ENCODE measurements at regions not wholly inside any gene's neighbourhood (a gene's known extent, or its start where the extent isn't known, plus 50 kb on each side); places are given as distances from the start of the nearest gene placed in this dataset.
"Not testable (repeated sequence)": the region's sequence is repeated elsewhere in the genome, so short reads cannot be mapped to it uniquely, and the experiment has no call there.

DNA sequence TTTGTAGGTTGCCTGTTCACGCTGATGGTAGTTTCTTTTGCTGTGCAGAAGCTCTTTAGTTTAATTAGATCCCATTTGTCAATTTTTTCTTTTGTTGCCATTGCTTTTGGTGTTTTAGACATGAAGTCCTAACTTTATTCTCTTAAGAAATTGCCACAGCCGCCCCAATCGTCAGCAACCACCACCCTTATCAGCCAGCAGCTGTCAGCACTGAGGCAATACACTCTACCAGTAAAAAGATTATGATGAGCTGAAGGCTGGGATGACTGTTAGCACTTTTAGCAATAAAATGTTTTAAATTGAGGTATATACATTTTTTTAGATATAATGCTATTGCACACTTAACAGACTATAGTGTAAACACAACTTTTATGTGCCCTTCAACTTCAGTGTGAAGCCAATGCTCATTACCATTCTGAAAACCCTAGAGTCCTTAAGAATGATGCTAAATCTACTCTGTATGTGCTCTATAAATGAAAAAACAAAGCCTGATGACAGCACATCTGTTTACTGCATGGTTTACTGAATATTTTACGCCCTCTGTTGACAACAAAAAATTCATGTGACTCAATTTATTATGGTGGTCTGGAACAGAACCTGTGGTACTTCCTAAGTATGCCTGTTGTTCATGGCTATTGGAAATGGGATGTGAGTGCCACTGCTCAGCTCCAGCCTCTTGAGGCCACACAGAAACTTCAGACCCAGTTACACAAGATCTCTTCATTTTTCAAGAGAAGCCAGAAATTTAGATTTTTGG is 197.4 kb downstream of the DUSP6 start:
- no peak for DNase-seq

- no peak for DNase-seq
These were observed 199.0 kb downstream of the DUSP6 start for GRCh38 chr12:89153341-89153740.

- DNase-seq, result no peak
These were observed 200.8 kb downstream of the DUSP6 start for GRCh38 chr12:89151536-89151935.

- not testable (repeated sequence) for DNase-seq
These were observed 201.5 kb downstream of the DUSP6 start for GRCh38 chr12:89150789-89151188.

DNA sequence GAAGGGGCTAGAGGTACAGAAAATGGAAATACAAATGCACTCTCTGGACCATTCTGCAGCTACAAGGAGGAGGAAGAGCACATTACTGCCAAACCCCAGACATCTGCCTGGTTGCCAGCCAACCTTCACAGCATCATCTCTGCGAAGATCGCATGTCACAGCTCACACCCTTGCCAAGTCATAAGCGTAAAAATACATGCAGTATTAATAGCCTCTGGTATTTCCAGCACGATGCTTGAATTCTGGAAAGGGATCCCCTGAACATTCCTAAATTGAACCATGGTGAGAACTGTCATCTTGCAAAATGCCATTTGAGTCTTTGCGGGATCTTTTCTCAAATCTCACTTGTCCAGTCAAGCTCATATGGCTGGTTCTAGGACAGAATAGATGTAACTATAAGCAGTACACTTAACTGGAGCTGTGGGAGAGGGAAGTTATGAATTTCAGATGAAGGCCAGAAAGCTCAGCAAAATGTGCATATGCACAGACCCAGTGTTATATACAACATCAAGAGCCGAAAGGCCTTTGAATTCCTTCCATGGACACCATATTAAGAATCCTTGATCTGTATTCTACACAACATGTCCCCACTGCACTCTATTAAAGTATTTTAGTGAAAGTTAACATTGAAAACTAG is 211.6 kb downstream of the DUSP6 start:
- peak; percentile 27 for DNase-seq

DNA sequence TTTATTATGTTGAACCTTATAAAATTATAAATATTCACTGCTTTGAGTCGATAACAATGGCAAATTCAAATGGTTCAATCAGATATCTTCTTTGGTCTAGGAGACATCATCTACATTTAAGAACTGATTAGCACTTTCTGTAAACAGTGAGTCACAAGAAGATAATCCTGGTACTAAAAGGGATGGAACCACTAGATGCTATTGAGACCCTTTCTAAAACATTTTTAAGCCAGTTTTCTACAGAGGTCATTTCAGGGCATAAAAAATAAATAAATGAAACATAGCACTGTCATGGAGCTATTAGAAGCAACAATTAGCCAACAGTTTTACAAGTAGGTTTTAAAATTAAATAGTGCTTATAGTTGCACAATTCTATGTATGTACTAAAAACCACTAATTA is 212.2 kb downstream of the DUSP6 start:
- no peak for DNase-seq

GRCh38 chr12:89139390-89139789 is 212.9 kb downstream of the DUSP6 start:
- DNase-seq, result no peak

DNA sequence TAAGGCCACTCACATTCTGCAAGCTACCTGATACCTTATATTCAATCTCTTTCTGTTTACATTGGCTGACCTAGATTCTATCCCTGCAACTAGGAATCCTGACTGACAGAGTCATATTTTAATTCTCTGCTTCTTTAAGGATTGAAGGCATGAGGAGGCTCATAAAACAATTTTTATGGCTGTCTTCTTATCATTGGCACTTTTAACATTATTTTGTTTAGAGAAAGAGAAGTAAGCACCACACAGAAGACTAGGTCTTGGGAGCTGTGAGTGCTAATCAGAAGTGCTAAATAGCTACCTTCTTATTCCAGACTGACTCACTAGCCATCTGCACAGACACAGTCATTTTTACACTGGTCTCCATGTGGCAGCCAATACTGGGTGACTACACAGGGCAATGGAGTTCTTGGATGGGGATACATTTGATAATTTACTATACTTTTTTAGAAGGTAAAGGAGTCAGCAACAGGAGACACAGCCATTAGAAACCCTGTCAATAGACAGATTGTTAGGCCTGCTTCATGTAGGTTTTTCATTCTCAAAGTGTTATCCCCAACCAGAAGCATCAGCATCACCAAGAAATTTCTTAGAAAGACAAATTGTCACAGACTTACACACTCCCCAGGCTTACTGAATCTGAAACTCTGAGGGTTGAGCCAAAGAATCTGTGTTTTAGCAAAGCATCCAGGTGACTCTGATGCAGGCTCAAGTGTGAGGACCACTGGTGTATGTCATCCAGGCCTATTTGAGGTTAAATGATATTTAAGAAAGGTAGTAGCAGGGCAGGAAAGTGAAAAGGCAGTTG is 214.1 kb downstream of the DUSP6 start:
- no peak for DNase-seq

GRCh38 chr12:89135976-89136634 is 216.2 kb downstream of the DUSP6 start:
- no peak for DNase-seq

GRCh38 chr12:89134213-89134770 is 218.0 kb downstream of the DUSP6 start:
- no peak for DNase-seq

DNA sequence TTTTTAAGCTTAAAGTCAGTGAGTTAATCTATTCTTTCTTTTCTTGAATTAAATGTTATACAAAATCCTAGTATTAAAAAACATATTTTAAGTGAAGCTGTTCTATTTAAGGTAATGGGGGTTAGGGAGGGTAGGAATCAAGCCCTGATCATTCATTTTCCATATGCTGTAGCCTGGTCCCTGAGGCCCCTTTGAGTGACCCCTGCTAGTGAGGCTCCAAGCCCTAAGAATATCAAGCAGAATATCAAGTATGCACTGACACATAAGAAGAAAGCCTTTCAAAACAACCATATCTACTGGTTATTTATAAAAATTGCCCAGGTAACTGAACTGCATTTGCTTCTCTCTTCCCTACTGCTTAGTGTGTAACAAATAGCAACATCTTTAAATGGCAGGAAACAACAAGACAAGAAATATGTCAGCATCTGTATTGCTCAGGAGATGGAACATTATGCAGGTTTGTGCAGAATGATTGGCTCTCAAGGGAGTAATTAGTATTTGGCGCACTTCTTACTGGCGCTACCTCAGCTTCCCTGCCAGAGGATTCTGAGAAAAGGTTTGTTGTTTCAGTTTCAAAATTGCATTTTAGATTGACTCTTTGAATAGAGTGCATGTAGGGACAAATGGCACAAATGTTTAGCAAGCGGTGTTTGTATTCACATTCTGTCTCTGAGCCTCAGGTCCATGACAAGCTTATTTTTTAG is 223.0 kb downstream of the DUSP6 start:
- DNase-seq, result no peak

DNA sequence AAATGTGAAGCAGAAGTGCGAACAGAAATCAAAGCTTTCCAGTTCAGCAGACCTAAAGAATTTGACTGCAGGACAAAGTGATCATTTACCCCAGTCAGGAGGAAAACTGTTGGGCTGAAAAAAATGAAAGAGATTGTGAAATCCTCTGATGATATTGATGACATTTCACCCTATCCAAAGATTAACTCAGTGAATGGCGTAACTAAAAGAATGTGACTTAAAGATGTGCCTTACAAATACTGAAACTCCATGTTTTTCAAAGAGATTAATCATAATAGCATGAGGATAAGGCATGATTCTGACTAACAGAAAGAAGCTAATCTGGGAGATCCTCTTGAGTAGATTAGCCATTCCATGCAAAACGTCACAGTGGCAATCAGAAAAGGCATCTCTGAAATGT is 225.6 kb downstream of the DUSP6 start:
- DNase-seq, result no peak

GRCh38 chr12:89122852-89123251 is 229.4 kb downstream of the DUSP6 start:
- no peak for DNase-seq

- DNase-seq, result no peak
These were observed 234.8 kb downstream of the DUSP6 start for GRCh38 chr12:89117448-89118034.

DNA sequence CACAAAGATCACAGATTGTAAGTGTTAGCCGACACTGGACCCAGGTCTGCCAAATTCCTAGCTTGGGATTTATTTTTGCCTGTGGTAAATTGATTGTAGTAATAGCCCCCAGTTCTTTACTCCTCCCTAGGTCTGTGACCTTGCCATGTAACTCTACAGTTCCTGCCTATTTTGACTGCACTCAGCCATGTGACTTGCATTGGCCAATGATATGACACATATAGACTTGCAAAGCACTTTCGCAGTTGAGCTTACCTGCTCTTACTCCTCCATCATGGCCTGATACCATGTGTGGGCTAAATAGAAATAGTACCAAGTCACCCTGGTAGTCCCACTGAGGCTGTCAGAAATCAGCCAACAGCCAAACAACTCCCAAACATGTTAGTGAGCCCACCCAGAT is 240.3 kb downstream of the DUSP6 start:
- no peak for DNase-seq

- DNase-seq, result no peak
These were observed 244.0 kb downstream of the DUSP6 start for GRCh38 chr12:89108265-89108664.

GRCh38 chr12:89106950-89107349 is 245.4 kb downstream of the DUSP6 start:
- DNase-seq, result no peak

DNA sequence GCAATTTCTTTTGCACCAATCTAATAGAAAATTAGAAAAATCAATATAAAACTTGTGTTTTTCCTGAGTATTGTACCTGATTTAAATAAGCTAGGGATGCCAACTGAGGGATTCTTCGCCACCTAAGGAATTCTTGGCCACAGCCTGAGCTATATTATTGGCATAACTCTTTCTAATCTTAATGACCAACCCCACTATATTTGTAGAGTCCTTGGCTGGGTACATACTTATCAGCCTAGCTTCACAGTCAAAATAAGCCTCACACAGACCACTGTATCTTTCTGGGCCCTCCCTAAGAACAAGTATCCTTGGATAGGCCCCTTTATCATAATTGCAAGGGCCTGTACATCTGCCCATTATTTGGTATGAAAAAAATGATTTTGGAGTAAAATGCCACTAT is 247.1 kb downstream of the DUSP6 start:
- DNase-seq, result no peak

- no peak for DNase-seq
These were observed 248.5 kb downstream of the DUSP6 start for GRCh38 chr12:89103831-89104230.

DNA sequence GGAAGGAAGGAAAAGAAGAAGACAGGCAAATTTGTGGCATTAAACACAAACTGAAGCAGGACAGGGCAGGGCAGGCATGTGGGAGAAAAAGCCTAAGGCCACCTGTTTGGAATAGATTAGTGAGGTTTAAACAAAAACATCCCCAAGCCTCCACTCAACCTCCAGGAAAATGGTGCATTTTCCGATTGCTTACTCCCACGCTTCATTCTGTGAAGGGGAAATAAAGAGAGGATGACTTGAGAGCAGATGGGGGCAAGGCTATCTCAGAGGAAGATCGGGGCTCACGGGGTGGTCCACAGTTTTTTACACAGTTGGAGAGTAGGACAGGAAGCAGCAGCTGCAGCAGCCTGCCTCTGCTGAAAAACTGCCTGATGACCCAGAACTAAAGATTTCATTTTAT is 250.9 kb downstream of the DUSP6 start:
- DNase-seq, result no peak

GRCh38 chr12:89098441-89099112 is 253.7 kb downstream of the DUSP6 start:
- no peak for DNase-seq

Data from occipital lobe (tissue), 1 donor.